NT2/D1 (cell line): ENCODE measurements at regions not wholly inside any gene's neighbourhood (a gene's known extent, or its start where the extent isn't known, plus 50 kb on each side); places are given as distances from the start of the nearest gene placed in this dataset.

Source experiments
- DNase-seq: peaks from one replicate; pipeline ENCODE4 v3.0.0-alpha.2; 2011; ENCODE audit warnings: low read depth, low spot score
- H3K27me3 ChIP-seq: 2 replicates; pipeline ENCODE4 v1.6.0; 2011; ENCODE audit warnings: mild to moderate bottlenecking; ENCODE audit not compliant: insufficient read length, insufficient read depth
- H3K36me3 ChIP-seq: 2 replicates; pipeline ENCODE4 v1.6.1; 2011; ENCODE audit warnings: mild to moderate bottlenecking, low read length, mixed read lengths; ENCODE audit not compliant: insufficient read depth, insufficient read length
- H3K4me1 ChIP-seq: 2 replicates; pipeline ENCODE4 v1.5.1; 2011; ENCODE audit not compliant: insufficient read depth, insufficient read length
- H3K4me3 ChIP-seq: 2 replicates; pipeline ENCODE4 v1.5.1; 2011; ENCODE audit warnings: low read depth; ENCODE audit not compliant: insufficient read length
- H3K9ac ChIP-seq: 2 replicates; pipeline ENCODE4 v1.6.0; 2011; ENCODE audit warnings: low read depth; ENCODE audit not compliant: insufficient read length
- H3K9me3 ChIP-seq: 2 replicates; pipeline ENCODE4 v1.5.1; 2011; ENCODE audit warnings: mild to moderate bottlenecking, low read length; ENCODE audit not compliant: insufficient read depth
- SUZ12 ChIP-seq: IDR thresholded peaks from 2 replicates; pipeline ENCODE4 v1.6.1; 2011; ENCODE audit not compliant: insufficient read length, insufficient read depth; ENCODE audit errors: extremely low read depth
- YY1 ChIP-seq: IDR thresholded peaks from 2 replicates; pipeline ENCODE4 v1.6.1; 2011; ENCODE audit not compliant: insufficient read length, insufficient read depth
- ZNF274 ChIP-seq: IDR thresholded peaks from 2 replicates; pipeline ENCODE4 v1.6.1; 2011; ENCODE audit warnings: mild to moderate bottlenecking, low read depth, low read length

DNA sequence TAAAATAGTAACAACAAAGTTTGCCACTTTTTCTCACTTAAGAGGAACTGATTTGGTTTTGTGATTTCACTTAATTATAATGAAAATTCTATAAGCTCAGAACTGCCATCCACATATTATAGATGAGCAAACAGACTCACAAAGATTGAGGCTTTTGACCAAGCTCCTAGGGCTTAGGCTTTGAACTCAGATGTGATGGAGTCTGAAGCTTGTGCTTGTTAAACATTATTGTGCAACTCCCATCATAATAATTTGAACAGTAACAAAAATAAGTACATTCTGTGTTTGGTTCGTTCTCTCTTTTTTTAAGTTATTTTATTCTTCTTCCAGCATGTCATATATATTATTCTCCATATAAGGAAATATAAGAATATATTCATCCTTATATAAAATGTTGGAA, 403.4 kb downstream of the PTPRC start:
- H3K36me3 ChIP-seq: no peaks in the 10 kb centered on the region
- no peaks in the 10 kb centered on the region for H3K9me3 ChIP-seq
- TF ChIP-seq SUZ12 (no peak), YY1 (no peak), ZNF274 (no peak)
- H3K4me3 ChIP-seq: no peak overlapping the region
- H3K27me3 ChIP-seq: no peaks in the 10 kb centered on the region
- no peak overlapping the region for H3K9ac ChIP-seq
- H3K4me1 ChIP-seq: no peaks in the 10 kb centered on the region
- no peak for DNase-seq

DNA sequence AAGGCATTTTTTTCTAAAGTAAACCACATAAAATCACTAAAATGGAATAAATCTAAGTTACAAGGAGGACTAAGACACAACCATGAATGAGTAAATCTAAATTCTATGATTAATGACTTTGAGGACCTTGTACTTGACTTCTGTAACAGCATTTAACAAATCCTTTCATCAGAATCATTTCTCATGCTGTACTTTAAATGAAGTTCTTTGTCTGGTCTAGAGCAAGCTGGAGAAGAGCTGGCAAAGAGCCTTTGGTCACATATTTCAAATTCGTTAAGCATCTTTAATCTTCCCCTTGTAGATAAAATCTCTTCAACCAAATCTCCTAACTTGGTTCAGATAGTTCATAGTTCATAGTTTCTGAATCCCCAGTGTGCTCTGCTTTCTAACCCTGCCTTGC, 405.4 kb downstream of the PTPRC start:
- Histone ChIP-seq H3K36me3 (no peaks in the 10 kb centered on the region), H3K9ac (no peak overlapping the region), H3K4me1 (no peaks in the 10 kb centered on the region), H3K9me3 (no peaks in the 10 kb centered on the region), H3K4me3 (no peak overlapping the region), H3K27me3 (no peaks in the 10 kb centered on the region)
- DNase-seq: no peak
- no peak for TF ChIP-seq SUZ12
- no peak for TF ChIP-seq YY1
- TF ChIP-seq ZNF274: no peak

DNA sequence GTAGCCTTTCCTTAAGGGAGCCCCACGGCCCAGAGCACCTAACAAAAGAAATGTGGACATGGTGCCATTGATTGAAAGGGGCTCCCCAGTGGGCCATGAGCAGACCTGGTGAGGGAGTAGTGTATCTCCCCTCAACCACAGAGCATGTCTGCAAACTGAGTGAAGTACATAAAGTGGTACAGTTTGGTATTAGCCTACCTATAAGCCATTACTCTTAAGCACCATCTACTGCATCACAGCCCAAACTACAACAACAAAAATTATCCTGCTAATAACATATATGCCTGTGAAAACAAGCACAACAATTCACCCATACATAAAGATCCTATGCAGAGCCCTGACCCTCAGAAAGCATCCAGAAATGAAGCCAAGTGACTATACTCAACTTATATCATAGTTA, 407.8 kb downstream of the PTPRC start:
- TF ChIP-seq YY1: no peak
- TF ChIP-seq ZNF274: no peak
- TF ChIP-seq SUZ12: no peak
- Histone ChIP-seq H3K4me1 (no peaks in the 10 kb centered on the region), H3K27me3 (no peaks in the 10 kb centered on the region), H3K4me3 (no peak overlapping the region), H3K9me3 (no peaks in the 10 kb centered on the region), H3K36me3 (no peaks in the 10 kb centered on the region), H3K9ac (no peak overlapping the region)
- DNase-seq: no peak

DNA sequence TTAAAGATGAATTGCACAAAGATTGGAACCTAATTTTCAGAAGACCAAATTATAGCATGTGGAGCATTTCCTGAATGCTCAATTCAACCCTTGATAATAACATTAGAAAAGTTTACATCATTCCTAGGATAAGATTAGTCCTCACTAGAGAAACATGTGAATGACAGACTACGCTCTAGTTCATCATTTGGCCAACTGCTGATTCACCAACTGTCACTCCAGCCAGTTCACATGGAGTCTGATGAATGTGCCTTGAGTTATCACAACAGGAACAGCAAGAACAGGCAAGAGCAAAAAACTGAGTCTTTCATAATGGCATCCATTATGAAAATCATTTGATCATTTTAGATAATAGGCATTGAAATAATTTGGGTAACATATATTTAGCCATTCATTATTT, 415.9 kb downstream of the PTPRC start:
- DNase-seq: no peak
- H3K4me3 ChIP-seq: no peak overlapping the region
- no peak for TF ChIP-seq ZNF274
- H3K9ac ChIP-seq: no peak overlapping the region
- no peaks in the 10 kb centered on the region for H3K36me3 ChIP-seq
- H3K4me1 ChIP-seq: no peaks in the 10 kb centered on the region
- no peaks in the 10 kb centered on the region for H3K27me3 ChIP-seq
- H3K9me3 ChIP-seq: no peaks in the 10 kb centered on the region

DNA sequence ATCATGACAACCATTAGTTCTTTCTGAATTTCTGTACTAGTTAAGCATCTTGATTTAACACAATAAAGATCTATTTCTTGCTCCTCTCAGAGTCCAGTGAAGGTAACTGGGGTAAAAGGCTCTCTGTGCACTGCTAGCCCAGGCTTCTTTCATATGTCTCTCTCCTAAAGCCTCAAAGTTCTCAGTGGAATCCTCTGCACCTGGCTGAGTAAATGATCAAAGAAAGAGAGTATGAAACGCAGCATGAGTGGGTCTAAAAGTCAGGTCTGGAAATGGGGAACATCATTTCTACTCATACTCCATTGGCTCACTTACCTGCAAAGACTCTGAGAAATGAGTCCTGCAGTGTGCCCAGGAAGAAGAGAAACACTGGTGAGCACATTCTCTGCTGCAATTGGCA, 418.5 kb downstream of the PTPRC start:
- no peak for TF ChIP-seq ZNF274
- TF ChIP-seq SUZ12: no peak
- no peak for TF ChIP-seq YY1
- no peaks in the 10 kb centered on the region for H3K36me3 ChIP-seq
- no peaks in the 10 kb centered on the region for H3K4me1 ChIP-seq
- H3K9me3 ChIP-seq: no peaks in the 10 kb centered on the region
- no peak for DNase-seq
- no peak overlapping the region for H3K9ac ChIP-seq
- H3K4me3 ChIP-seq: no peak overlapping the region
- H3K27me3 ChIP-seq: no peaks in the 10 kb centered on the region

DNA sequence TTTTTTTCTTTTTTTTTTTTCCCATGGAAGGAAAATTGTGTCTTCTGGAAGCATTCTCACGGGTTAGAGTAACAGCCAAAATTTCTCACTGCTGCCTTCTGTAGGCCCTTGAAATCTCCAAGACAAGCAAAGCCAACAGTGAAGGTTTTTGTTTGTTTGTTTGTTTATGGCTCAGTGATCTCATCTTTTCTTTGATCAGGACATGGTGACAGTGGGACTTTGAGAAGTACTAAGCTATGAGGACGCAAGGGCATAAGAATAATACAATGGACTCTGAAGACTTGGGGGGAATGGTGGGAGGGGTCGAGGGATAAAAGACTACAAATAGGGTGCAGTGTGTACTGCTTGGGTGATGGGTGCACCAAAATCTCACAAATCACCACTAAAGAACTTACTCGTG, 419.4 kb downstream of the PTPRC start:
- no peak for DNase-seq
- no peak overlapping the region for H3K4me3 ChIP-seq
- no peaks in the 10 kb centered on the region for H3K9me3 ChIP-seq
- H3K27me3 ChIP-seq: no peaks in the 10 kb centered on the region
- no peak for TF ChIP-seq SUZ12
- TF ChIP-seq ZNF274: no peak
- TF ChIP-seq YY1: no peak
- no peaks in the 10 kb centered on the region for H3K36me3 ChIP-seq
- H3K4me1 ChIP-seq: no peaks in the 10 kb centered on the region
- no peak overlapping the region for H3K9ac ChIP-seq

DNA sequence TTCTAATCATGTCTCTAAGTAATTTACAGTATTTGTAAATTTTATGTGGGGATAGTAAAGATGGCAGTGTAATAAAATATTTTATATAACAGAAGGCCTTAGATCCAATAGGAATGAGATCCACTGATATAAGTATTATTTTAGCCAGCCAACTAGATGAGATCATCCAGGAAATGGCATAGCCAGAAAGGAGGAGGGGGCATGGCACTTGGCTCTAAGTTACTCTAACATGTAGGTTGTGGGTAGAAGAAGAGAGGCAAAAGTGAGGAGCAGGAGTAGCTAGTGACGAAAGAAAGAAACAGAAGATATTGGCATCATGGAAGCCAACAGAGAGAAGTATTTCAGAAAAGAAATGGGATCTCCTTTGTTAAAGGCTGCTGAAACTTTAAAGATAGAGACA, 426.1 kb downstream of the PTPRC start:
- Histone ChIP-seq H3K4me3 (no peak overlapping the region), H3K4me1 (no peaks in the 10 kb centered on the region), H3K9me3 (no peaks in the 10 kb centered on the region), H3K27me3 (no peaks in the 10 kb centered on the region), H3K36me3 (no peaks in the 10 kb centered on the region), H3K9ac (no peak overlapping the region)
- DNase-seq: no peak
- TF ChIP-seq YY1: no peak
- no peak for TF ChIP-seq ZNF274
- TF ChIP-seq SUZ12: no peak

DNA sequence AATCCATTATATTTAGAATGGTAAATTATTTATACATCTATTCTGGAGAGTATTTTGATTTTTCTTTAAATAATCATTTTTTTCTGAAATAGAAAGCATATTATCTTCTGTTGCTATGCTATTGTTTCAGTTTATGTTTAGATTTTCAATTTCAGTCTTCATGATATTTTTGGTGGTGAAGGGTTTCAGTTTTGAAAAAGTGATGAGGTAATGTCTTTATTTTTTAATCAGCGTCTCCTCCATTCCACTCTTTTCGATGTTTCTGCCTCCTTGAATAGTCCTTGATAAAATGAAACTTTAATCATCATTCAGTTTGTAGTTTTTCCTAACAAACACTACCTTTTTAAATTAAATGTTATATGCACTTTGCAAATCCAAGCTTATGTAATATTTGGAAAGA, 428.6 kb downstream of the PTPRC start:
- DNase-seq: no peak

More for the DNA sequence above, 428.6 kb downstream of the PTPRC start:
- H3K27me3 ChIP-seq: no peaks in the 10 kb centered on the region
- H3K9ac ChIP-seq: no peak overlapping the region
- TF ChIP-seq SUZ12 (no peak), ZNF274 (no peak), YY1 (no peak)
- no peak overlapping the region for H3K4me3 ChIP-seq
- H3K4me1 ChIP-seq: no peaks in the 10 kb centered on the region
- H3K9me3 ChIP-seq: no peaks in the 10 kb centered on the region
- H3K36me3 ChIP-seq: no peaks in the 10 kb centered on the region
